IMR-90 (cell line): ENCODE measurements at regions not wholly inside any gene's neighbourhood (a gene's known extent, or its start where the extent isn't known, plus 50 kb on each side); places are given as distances from the start of the nearest gene placed in this dataset.

ENCODE experiments used
- ATAC-seq: fragments of 200-7000 bp; cut with Tn5 transposase; 2 replicates; pipeline ENCODE4 v1.9.1; 2020; ENCODE audit warnings: low read depth, mild to moderate bottlenecking, moderate library complexity
- BruUV-seq: library from RNA; stranded (reverse); fragments of 400-500 nt; replicated peaks from 2 replicates; lab custom pipeline; 2021; lab: Mats Ljungman, UMichigan
- CTCF ChIA-PET: fragments of 300-600 bp; formaldehyde crosslinking; extraction: SDS; loops from one replicate; lab custom pipeline; 2021; ENCODE audit warnings: antibody characterized with exemption; lab: Yijun Ruan, JAX
- POLR2A ChIA-PET: fragments of 300-600 bp; sonication (Branson Sonifier 250); formaldehyde crosslinking; loops from one replicate; lab custom pipeline; 2022; ENCODE audit warnings: antibody characterized with exemption; ENCODE audit not compliant: unreplicated experiment; lab: Charles Lee
- DNase-seq: peaks from one replicate; pipeline ENCODE4 v3.0.0; 2013
- H2AFZ ChIP-seq: replicated peaks from 2 replicates; pipeline ENCODE3; 2013; ENCODE audit warnings: low read length, mild to moderate bottlenecking; ENCODE audit not compliant: poor library complexity
- H2AK5ac ChIP-seq: 2 replicates; pipeline ENCODE4 v1.6.1; 2013; ENCODE audit warnings: low read depth, low read length, inconsistent platforms
- H2AK9ac ChIP-seq: replicated peaks from 2 replicates; pipeline ENCODE3; 2013; ENCODE audit warnings: mild to moderate bottlenecking, low read depth, low read length, moderate library complexity; ENCODE audit not compliant: poor library complexity
- H2BK120ac ChIP-seq: 2 replicates; pipeline ENCODE4 v1.6.1; 2013; ENCODE audit warnings: low read depth, low read length, inconsistent platforms
- H2BK15ac ChIP-seq: 3 replicates; pipeline ENCODE4 v1.6.1; 2013; ENCODE audit warnings: low read depth, low read length, inconsistent platforms
- H2BK20ac ChIP-seq: 2 replicates; pipeline ENCODE4 v1.6.1; 2013; ENCODE audit warnings: low read depth, mild to moderate bottlenecking, inconsistent platforms, low read length, moderate library complexity
- H2BK5ac ChIP-seq: 2 replicates; pipeline ENCODE4 v1.6.1; 2013; ENCODE audit warnings: mild to moderate bottlenecking, low read depth, low read length, inconsistent platforms; ENCODE audit not compliant: poor library complexity, severe bottlenecking
- H3K14ac ChIP-seq: replicated peaks from 2 replicates; pipeline ENCODE4 v1.6.1; 2013; ENCODE audit warnings: low read depth, low read length, inconsistent platforms
- H3K18ac ChIP-seq: 2 replicates; pipeline ENCODE4 v1.6.1; 2013; ENCODE audit warnings: low read depth, low read length, control low read depth
- H3K23ac ChIP-seq: 2 replicates; pipeline ENCODE4 v1.6.1; 2013; ENCODE audit warnings: low read depth, low read length, inconsistent platforms
- H3K27ac ChIP-seq: 2 replicates; pipeline ENCODE4 v1.5.1; 2013; ENCODE audit warnings: mild to moderate bottlenecking, control low read depth, low read length; ENCODE audit not compliant: insufficient read depth
- H3K27me3 ChIP-seq: 2 replicates; pipeline ENCODE4 v1.6.1; 2013; ENCODE audit warnings: low read length; ENCODE audit not compliant: control insufficient read depth, insufficient read depth
- H3K36me3 ChIP-seq: 2 replicates; pipeline ENCODE4 v1.6.1; 2013; ENCODE audit warnings: low read length, mixed read lengths; ENCODE audit not compliant: control insufficient read depth, insufficient read depth
- H3K4ac ChIP-seq: 2 replicates; pipeline ENCODE4 v1.6.1; 2013; ENCODE audit warnings: low read depth, low read length, inconsistent platforms
- H3K4me1 ChIP-seq: 2 replicates; pipeline ENCODE4 v1.6.1; 2013; ENCODE audit warnings: low read length, mixed read lengths; ENCODE audit not compliant: control insufficient read depth, insufficient read depth
- H3K4me2 ChIP-seq: 2 replicates; pipeline ENCODE4 v1.6.1; 2013; ENCODE audit warnings: low read depth, mild to moderate bottlenecking, control low read depth, low read length, moderate library complexity
- H3K4me3 ChIP-seq: 2 replicates; pipeline ENCODE4 v1.5.1; 2013; ENCODE audit warnings: low read depth, mild to moderate bottlenecking, control low read depth, low read length, moderate library complexity; ENCODE audit not compliant: insufficient read depth
- H3K56ac ChIP-seq: 2 replicates; pipeline ENCODE4 v1.6.1; 2013; ENCODE audit warnings: low read length, inconsistent platforms; ENCODE audit not compliant: insufficient read depth; ENCODE audit errors: extremely low read depth
- H3K79me1 ChIP-seq, 2 experiments: 2 replicates each; pipeline ENCODE4 v1.6.1; 2013; ENCODE audit warnings: low read length in 2 of 2, inconsistent platforms in 1 of 2, low read depth in 1 of 2
- H3K9ac ChIP-seq: 2 replicates; pipeline ENCODE4 v1.6.1; 2013; ENCODE audit warnings: low read depth, low read length, control low read depth
- H3K9me1 ChIP-seq: 2 replicates; pipeline ENCODE4 v1.6.1; 2013; ENCODE audit warnings: low read length, inconsistent platforms; ENCODE audit not compliant: insufficient read depth
- H3K9me3 ChIP-seq: 2 replicates; pipeline ENCODE4 v1.6.1; 2013; ENCODE audit warnings: low read length; ENCODE audit not compliant: control insufficient read depth, insufficient read depth
- H4K20me1 ChIP-seq: 2 replicates; pipeline ENCODE4 v1.6.1; 2013; ENCODE audit warnings: low read length, inconsistent platforms; ENCODE audit not compliant: insufficient read depth
- H4K5ac ChIP-seq: 2 replicates; pipeline ENCODE4 v1.6.1; 2013; ENCODE audit warnings: mild to moderate bottlenecking, low read depth, low read length, control low read depth
- H4K8ac ChIP-seq, 2 experiments: 2 replicates each; pipeline ENCODE4 v1.6.1; 2013; ENCODE audit warnings: low read depth in 2 of 2, low read length in 2 of 2, control low read depth in 1 of 2, inconsistent platforms in 1 of 2
- H4K91ac ChIP-seq: 2 replicates; pipeline ENCODE4 v1.6.1; 2013; ENCODE audit warnings: low read depth, low read length, inconsistent platforms; ENCODE audit not compliant: insufficient read depth
- BHLHE40 ChIP-seq: fragments of 150-350 bp; IDR thresholded peaks from 2 replicates; pipeline ENCODE4 v1.6.1; 2016; ENCODE audit warnings: mild to moderate bottlenecking, low read depth, low read length
- CEBPB ChIP-seq: IDR thresholded peaks from 2 replicates; pipeline ENCODE4 v1.6.1; 2012; ENCODE audit warnings: low read depth, low read length, improper control_type of control experiment
- CTCF ChIP-seq: conservative IDR thresholded peaks from 2 replicates; pipeline ENCODE4 v1.5.1; 2012; ENCODE audit warnings: mild to moderate bottlenecking, low read depth, low read length, improper control_type of control experiment
- ELK1 ChIP-seq: fragments of 150-350 bp; IDR thresholded peaks from 2 replicates; pipeline ENCODE4 v1.6.1; 2016; ENCODE audit warnings: low read depth, mild to moderate bottlenecking, low read length, moderate library complexity, borderline replicate concordance
- FOS ChIP-seq: fragments of 150-350 bp; IDR thresholded peaks from 2 replicates; pipeline ENCODE4 v1.6.1; 2016; ENCODE audit warnings: low read depth, low read length
- MAFK ChIP-seq: IDR thresholded peaks from 2 replicates; pipeline ENCODE4 v1.6.1; 2012; ENCODE audit warnings: low read depth, low read length, improper control_type of control experiment
- MXI1 ChIP-seq: IDR thresholded peaks from 2 replicates; pipeline ENCODE4 v1.6.1; 2012; ENCODE audit warnings: low read depth, mild to moderate bottlenecking, low read length, moderate library complexity, borderline replicate concordance
- NFE2L2 ChIP-seq: fragments of 150-350 bp; IDR thresholded peaks from 2 replicates; pipeline ENCODE4 v1.6.1; 2016; ENCODE audit warnings: low read depth, mild to moderate bottlenecking, low read length
- RAD21 ChIP-seq: IDR thresholded peaks from 2 replicates; pipeline ENCODE4 v1.6.1; 2012; ENCODE audit warnings: low read length, improper control_type of control experiment
- RCOR1 ChIP-seq: IDR thresholded peaks from 2 replicates; pipeline ENCODE4 v1.6.1; 2012; ENCODE audit warnings: mild to moderate bottlenecking, low read length, improper control_type of control experiment; ENCODE audit not compliant: insufficient replicate concordance
- RFX5 ChIP-seq: IDR thresholded peaks from 2 replicates; pipeline ENCODE4 v1.8.0; 2012; ENCODE audit warnings: low read depth, mild to moderate bottlenecking, low read length, moderate library complexity
- WGBS, 2 experiments: methylation state at CpG; one replicate each; pipeline versions ENCODE4 v1.1.5 to v1.1.7; 2013; ENCODE audit warnings: missing lambda C conversion rate in 2 of 2; ENCODE audit not compliant: insufficient read length in 1 of 2; ENCODE audit errors: extremely low coverage in 2 of 2; 5-methylcytosine and 5-hydroxymethylcytosine counted together
- dilution Hi-C: fragments of 300-500 bp; cut with HindIII; formaldehyde crosslinking; loops from one replicate; pipeline ENCODE4 v1.14.3; 2018; ENCODE audit warnings: low sequenced_read_pairs; ENCODE audit not compliant: unreplicated experiment
- in situ Hi-C: fragments of 300-500 bp; cut with MboI; formaldehyde crosslinking; loops from 3 replicates; pipeline ENCODE4 v1.14.3; 2019; ENCODE audit warnings: low sequenced_read_pairs, inconsistent platforms, mixed read lengths
- intact Hi-C: fragments of 100-400 bp; cut with micrococcal nuclease; formaldehyde crosslinking; loops from 2 replicates; pipeline ENCODE4 v1.10.0; 2022

- in situ Hi-C loops: no loop called here
- Histone ChIP-seq H3K4me1 (no peaks in the 10 kb centered on the region), H3K27ac (no peak overlapping the region), H3K14ac (no peak overlapping the region), H4K8ac (no peak overlapping the region), H3K4ac (no peak overlapping the region), H2BK20ac (no peak overlapping the region), H3K18ac (no peak overlapping the region), H2BK5ac (no peak overlapping the region), H3K9me3 (peaks cover 12% of the 10 kb centered on the region), H4K20me1 (no peaks in the 10 kb centered on the region), H3K4me3 (no peak overlapping the region), H4K5ac (no peak overlapping the region), H3K23ac (no peak overlapping the region), H2AK9ac (no peak overlapping the region), H3K27me3 (no peaks in the 10 kb centered on the region), H2BK120ac (no peak overlapping the region), H2AK5ac (no peak overlapping the region), H2BK15ac (no peak overlapping the region), H2AFZ (no peak overlapping the region), H3K56ac (no peak overlapping the region), H3K36me3 (no peaks in the 10 kb centered on the region), H4K91ac (no peak overlapping the region), H3K9ac (no peak overlapping the region), H3K4me2 (no peak overlapping the region), H3K9me1 (no peaks in the 10 kb centered on the region), H3K79me1 (no peaks in the 10 kb centered on the region)
- intact Hi-C loops: no loop called here
- no peak for ATAC-seq
- no CpG with 5 or more reads among the region's 5 CpGs for WGBS, 2 experiments
- ChIA-PET POLR2A (no interaction called here), CTCF (no interaction called here)
- dilution Hi-C loops: no loop called here
- TF ChIP-seq MXI1 (no peak), CTCF (no peak), ELK1 (no peak), RCOR1 (no peak), RFX5 (no peak), BHLHE40 (no peak), FOS (no peak), CEBPB (no peak), NFE2L2 (no peak), MAFK (no peak), RAD21 (no peak)
- BruUV-seq: no TSS peak
- no peak for DNase-seq
Observed at GRCh38 chr20:55888685-55889084, 116.6 kb downstream of the CBLN4 start.
